Fibroblast of skin of right quadriceps (primary cell): ENCODE measurements at regions not wholly inside any gene's neighbourhood (a gene's known extent, or its start where the extent isn't known, plus 50 kb on each side); places are given as distances from the start of the nearest gene placed in this dataset.
"Not testable (repeated sequence)": the region's sequence is repeated elsewhere in the genome, so short reads cannot be mapped to it uniquely, and the experiment has no call there.

Experiments
- DNase-seq: peaks from one replicate; pipeline ENCODE4 v3.0.0-alpha.2; 2013

- peak; percentile 25 for DNase-seq
Observed at GRCh38 chr5:84885485-84886258, 501.0 kb upstream of the EDIL3 start.

DNA sequence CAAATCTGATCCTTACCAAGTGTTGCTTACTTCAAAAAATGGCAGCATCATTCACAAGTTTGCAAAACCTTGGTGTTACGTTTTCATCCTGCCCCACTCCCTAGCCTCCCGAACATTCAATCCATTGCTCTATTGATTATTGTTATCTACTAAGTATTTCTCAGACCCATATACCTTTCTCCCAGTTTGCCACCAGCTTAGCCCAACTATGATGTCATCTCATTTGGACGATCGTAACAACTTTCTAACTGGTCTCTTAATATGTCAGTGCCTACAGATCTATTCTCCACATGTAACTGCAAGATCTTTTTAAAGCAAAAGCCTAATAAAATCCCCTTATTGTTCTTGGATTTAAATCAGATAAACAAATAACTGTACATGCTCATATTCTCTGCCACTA lies 497.1 kb upstream of the EDIL3 start:
- no peak for DNase-seq

DNA sequence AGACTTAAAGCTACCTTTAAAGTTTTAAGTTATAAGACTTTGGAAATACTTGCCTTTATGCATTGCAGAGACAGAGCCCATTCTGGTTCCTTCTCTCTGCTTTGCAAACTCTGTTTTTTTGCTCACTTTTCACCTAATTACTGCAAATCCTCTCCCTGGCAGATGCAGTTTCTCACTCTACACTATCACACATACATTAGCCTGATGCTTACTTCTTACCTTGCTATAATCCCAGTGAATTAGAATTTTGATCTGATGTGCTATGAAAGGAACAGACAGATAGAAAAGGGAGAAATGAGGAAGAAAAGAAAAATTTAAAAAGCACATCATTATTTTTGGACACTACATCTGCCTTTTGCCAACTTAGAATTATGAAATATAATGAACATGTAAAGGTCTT lies 489.5 kb upstream of the EDIL3 start:
- no peak for DNase-seq

DNA sequence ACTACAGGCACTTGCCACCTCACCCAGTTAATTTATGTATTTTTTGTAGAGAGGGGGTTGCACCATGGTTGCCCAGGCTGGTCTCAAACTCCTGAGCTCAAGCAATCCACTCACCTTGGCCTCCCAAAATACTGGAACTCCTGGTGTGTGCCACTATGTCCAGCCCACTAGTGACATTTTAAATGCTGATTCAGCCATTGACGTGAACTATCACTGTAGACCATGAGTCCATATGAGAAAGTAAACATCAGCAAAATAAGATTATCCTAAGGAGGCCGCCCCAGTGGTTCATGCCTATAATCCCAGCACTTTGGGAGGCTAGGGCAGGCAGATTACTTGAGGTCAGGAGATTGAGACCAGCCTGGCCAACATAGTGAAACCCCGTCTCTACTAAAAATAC lies 488.1 kb upstream of the EDIL3 start:
- DNase-seq = no peak

GRCh38 chr5:84870369-84870768 lies 485.7 kb upstream of the EDIL3 start:
- no peak for DNase-seq

- no peak for DNase-seq
Observed at GRCh38 chr5:84869675-84870074, 485.0 kb upstream of the EDIL3 start.

DNA sequence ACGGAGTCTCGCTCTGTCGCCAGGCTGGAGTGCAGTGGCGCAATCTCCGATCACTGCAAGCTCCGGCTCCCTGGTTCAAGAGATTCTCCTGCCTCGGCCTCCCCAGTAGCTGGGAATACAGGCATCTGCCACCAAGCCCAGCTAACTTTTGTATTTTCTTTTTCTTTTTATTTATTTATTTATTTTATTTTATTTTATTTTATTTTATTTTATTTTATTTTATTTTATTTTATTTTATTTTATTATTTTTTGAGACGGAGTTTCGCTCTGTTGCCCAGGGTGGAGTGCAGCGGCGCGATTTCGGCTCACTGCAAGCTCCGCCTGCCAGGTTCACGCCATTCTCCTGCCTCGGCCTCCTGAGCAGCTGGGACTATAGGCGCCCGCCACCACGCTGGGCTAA lies 479.3 kb upstream of the EDIL3 start:
- DNase-seq = not testable (repeated sequence)

DNA sequence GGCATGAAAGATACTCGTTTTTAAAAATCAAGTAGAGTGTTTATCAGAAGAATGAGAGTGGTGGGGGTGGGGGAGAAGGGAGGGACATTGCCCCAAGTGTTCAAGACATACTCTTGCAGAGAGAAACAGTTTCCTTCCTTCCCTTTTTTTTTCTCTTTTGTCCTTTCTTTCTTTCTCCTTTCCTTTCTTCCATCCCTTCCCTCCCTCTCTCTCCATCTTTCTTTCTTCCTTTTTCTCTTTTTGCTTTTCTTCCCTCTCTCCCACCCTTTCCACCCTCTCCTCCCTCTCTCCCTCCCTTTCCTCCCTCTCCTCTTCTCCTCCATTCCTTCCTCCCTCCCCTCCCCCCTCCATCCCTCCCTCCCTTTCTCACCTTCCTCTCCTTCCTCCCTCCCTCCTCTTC lies 478.3 kb upstream of the EDIL3 start:
- no peak for DNase-seq

DNA sequence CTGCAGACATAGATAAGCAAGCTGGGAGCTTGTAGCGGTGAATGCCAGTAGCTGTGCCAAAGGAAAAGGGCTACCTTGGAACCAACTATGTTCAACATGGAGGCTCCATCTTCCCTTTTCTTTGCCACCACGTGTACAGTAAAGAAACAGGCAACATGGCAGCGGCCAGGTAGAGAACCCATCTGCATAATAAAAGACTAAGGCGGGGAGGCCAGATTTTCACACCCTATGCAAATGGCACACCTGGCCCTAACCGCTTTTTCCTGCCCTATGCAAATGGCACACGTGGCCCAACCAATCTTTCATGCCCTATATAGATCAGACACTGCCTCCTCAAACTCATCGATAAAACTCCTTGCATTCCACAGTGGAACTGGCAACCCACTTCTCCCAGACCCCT lies 477.5 kb upstream of the EDIL3 start:
- no peak for DNase-seq

GRCh38 chr5:84861306-84861705 lies 476.6 kb upstream of the EDIL3 start:
- no peak for DNase-seq

DNA sequence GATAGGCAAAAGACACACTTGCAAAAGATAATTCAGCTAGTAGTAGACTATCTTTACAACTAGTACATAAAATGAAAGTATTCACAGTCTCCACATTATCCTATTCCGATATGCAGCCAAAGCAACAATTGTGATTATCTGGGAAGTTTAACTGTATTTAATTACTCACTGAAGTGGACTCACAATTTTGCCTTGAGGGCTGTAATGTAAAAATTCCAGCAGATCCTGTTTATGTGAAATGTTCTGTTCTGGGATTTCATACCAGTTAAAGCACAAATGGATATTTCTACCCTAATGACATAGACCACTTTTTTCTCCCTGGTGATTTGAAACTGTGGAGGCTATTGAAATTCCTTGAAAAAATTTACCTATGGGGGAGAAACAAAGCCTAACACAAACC lies 474.4 kb upstream of the EDIL3 start:
- no peak for DNase-seq

DNA sequence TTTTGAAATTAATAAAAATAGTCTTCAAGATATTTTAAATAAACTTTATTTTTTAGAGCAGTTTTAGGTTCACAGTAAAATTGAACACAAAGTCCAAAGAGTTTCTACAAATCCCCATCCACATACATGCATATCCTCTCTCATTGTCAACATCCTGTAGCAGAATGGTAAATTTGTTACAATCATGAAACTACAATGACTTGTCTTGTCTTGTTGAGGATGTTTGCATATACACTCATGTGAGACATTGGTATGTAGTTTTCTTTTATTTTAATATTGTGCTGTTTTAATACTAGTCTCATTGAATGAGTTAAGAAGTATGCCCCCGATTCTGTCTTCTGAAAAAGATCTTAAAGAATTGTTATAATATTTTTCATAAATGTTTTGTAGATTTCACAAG lies 447.0 kb upstream of the EDIL3 start:
- no peak for DNase-seq

- no peak for DNase-seq
Observed at GRCh38 chr5:84830265-84830664, 445.6 kb upstream of the EDIL3 start.

GRCh38 chr5:84825606-84826005 lies 440.9 kb upstream of the EDIL3 start:
- peak; percentile 28 for DNase-seq

DNA sequence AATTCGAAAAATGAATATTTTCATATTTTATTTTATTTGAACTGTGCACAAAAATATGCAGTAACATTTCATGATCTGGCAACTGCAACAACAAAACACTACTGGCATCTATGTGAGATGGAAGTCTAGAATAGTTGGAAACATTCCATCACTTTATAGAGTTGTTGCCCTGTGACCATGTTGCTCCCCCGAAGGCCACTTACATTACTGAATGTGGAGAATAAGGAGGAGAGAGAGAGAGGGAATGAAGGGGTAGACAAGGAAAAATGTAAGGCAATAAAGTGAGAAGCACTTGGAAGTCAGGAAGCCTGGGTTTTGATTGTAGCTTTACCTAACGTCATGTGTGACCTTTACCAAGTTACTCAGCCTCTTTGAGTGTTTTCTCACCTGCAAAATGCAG lies 437.2 kb upstream of the EDIL3 start:
- DNase-seq = no peak

DNA sequence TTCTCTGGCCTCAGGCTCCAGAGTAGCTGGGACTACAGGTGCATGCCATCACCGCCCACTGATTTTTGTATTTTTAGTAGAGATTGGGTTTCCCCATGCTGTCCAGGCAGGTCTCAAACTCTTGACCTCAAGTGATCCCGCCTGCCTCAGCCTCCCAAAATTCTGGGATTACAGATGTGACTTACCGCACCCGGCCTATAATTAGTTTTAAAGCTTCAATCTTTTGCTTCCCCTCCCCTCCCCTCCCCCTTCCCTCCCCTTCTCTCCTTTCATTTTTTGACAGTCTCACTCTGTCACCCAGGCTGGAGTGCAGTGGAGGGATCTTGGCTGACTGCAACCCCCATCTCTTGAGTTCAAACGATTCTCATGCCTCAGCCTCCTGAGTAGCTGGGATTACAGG lies 433.3 kb upstream of the EDIL3 start:
- DNase-seq = no peak

DNA sequence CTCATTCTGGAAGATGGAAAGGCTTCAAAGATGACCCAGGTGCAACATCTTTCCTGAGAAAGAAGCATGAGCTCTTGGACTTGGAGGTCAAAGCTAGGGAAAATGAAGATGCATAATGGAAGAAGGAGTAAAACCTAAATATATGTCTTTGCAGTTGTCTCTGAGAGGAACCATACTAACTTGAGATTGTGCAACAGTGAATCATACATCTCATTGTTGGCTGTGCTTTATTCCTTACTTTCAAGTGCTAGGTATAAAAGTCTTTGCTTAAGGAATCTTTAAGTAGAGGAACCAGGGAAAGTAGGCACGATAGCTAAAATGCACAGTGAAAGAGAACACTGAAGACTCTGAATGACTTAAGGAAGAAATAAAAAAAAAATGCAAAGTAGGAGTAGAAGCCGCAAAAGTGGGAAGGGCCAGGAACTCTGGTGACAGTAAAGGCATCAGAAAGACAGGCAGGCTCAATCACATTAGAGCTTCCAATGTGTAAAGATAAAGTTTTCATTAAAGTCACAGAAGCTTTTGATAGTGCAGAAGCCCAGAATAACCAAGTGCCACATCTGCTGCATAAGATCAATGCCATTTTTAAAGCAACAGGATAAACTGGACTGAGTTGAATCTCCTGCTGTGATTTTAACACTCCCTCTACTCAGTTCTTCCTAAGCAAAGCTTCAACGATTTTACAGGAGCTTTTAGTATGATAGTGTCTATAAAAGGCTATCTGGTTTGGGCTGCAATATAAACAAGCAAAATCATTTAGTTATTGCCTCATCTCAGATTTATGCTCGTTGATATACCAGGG lies 432.3 kb upstream of the EDIL3 start:
- DNase-seq = peak; percentile 0

DNA sequence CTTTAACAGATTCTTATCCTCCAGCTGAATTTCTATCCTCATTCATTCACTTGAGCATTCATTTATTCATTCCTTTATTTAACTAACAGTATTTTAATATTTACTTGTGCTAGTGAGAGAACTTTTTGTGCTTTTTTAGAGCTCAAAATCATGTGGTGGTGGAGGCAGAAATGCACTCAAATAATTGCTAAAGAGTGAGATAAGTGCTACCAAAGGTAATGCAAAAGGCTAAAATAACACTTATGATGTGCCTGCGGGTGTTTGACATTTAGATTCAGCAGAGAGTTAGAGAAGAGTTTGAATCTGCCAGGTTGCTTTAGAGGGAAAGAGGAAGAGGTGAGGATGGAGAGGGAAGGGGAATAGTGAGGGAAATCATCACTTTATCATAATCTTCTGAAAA lies 431.5 kb upstream of the EDIL3 start:
- no peak for DNase-seq

DNA sequence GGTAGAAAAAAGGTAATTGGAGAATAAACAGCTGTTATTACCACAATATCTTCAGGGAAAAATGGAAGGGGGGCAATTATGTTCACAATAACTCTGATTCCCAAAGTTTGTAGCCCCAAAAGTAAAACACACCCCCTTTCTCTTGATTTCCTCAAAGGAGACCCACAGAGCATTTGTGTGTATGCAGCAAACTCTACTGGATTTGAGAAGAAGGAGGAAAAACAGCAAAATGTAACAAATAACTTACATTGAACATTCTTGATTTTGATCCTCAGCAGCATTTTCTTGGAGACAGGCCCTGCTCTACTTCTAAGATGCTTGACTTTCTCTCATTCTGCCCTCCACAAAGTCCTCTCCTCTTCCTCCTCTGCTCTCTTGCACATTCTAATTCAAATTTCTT lies 420.8 kb upstream of the EDIL3 start:
- DNase-seq = no peak

DNA sequence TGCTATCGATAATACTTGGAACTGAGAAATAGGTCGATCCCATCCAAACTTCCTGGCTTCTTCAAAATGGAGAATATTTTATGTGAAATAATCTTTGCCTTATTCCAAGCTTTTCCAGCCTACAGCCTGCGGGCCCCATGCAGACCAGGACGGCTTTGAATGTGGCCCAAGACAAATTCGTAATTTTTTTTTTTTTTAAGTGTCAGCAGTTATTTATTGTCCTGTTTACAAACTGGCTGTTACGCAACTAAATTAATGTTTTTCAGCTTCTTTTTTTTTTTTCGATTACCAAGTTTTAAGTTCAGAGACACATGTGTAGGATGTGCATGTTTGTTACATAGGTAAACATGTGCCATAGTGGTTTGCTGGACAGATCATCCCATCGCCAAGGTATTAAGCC lies 411.7 kb upstream of the EDIL3 start:
- DNase-seq = no peak

DNA sequence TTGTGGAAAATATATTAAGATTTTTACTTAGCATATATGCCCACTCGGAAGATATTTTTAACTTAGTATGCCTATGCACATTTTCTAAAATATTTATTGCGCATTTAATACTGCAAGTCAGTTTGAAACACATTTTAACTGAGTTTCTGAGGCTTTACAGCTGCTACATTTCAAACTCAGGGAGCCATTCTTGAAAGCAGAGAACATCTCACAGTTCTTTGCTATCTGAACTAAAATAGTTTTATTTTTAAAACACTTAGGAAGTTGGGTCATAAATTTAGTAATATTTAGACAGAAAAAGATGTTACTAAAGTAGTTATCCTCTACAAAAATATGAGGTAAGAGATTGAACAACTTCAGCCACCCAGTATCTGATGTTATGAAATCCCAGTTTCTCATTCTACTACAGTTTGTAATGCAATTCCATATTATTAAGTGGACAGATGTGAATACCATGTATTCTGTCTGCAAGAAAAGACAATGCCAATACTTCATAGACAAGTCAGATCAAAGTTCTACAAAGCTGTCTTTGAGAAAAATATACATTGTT lies 409.9 kb upstream of the EDIL3 start:
- no peak for DNase-seq

DNA sequence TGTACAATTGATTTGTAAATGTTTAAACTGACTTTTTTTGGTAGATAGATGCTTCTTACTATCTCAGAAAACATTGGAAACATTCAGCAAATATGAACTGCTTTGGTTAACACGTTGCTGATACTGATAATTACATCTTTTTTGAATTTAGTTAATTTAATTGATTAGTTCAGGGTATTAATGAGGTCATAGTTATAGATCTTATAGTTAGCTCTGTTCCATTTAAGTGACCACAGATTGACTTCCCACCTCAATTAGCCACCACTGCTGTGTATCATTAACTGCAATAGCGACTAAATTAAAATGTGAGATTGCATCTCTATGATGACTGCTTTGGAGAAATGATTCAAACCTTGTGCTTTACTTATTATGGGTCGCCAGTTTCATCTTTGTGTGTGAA lies 407.1 kb upstream of the EDIL3 start:
- no peak for DNase-seq

DNA sequence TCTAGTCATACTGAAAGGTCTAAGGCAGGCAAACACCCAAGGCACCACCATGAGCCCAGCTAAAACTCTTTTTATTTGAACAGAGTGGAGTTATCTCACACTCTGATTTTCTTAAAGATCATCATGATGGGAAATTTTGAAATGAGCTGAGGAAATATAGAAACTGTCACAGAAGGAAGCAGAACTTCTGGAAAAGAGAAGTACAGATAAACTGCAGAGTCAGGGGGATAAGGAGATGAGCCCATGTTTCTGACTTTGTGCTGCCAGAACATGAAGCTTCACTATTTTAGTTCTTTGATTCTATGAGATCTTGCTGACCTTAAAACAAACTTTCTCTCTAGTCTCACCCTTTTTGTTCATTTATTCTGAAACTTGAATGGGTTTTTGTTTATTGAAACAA lies 406.5 kb upstream of the EDIL3 start:
- no peak for DNase-seq

- DNase-seq = no peak
Observed at GRCh38 chr5:84790406-84790805, 405.7 kb upstream of the EDIL3 start.
